Calu3 (cell line): ENCODE measurements at regions not wholly inside any gene's neighbourhood (a gene's known extent, or its start where the extent isn't known, plus 50 kb on each side); places are given as distances from the start of the nearest gene placed in this dataset.

ENCODE experiments used
- BruUV-seq: library from RNA; stranded (reverse); fragments of 400-500 nt; replicated peaks from 2 replicates; lab custom pipeline; 2021; lab: Mats Ljungman, UMichigan
- CTCF ChIA-PET: fragments of 300-600 bp; sonication (Branson Sonifier 250); formaldehyde crosslinking; loops from one replicate; lab custom pipeline; 2022; ENCODE audit warnings: antibody characterized with exemption; lab: Charles Lee
- DNase-seq: peaks from one replicate; pipeline ENCODE4 v3.0.0; 2022
- H3K27ac Mint-ChIP-seq: one replicate; pipeline ENCODE4 v1.8.0; 2022; ENCODE audit warnings: mixed read lengths; ENCODE audit not compliant: unreplicated experiment
- H3K27me3 Mint-ChIP-seq: one replicate; pipeline ENCODE4 v1.8.0; 2022; ENCODE audit warnings: mixed read lengths; ENCODE audit not compliant: unreplicated experiment
- H3K36me3 Mint-ChIP-seq: one replicate; pipeline ENCODE4 v1.8.0; 2022; ENCODE audit warnings: mild to moderate bottlenecking, moderate library complexity, mixed read lengths; ENCODE audit not compliant: insufficient read depth, unreplicated experiment
- H3K4me1 Mint-ChIP-seq: one replicate; pipeline ENCODE4 v1.8.0; 2022; ENCODE audit warnings: mild to moderate bottlenecking, low read depth, mixed read lengths; ENCODE audit not compliant: unreplicated experiment
- H3K4me3 Mint-ChIP-seq: one replicate; pipeline ENCODE4 v1.8.0; 2022; ENCODE audit warnings: mild to moderate bottlenecking, low read depth, moderate library complexity, mixed read lengths; ENCODE audit not compliant: unreplicated experiment
- H3K9me3 Mint-ChIP-seq: one replicate; pipeline ENCODE4 v1.8.0; 2022; ENCODE audit warnings: low read depth, mixed read lengths; ENCODE audit not compliant: unreplicated experiment
- intact Hi-C: fragments of 100-400 bp; cut with micrococcal nuclease; formaldehyde crosslinking; loops from one replicate; pipeline ENCODE4 v1.10.0; 2022; ENCODE audit not compliant: unreplicated experiment
- TF ChIP-seq, protein P1 (sequence below): fragments of 200-600 bp; IDR thresholded peaks from one replicate; pipeline ENCODE4 v1.8.0; 2022; ENCODE audit warnings: antibody characterized with exemption; ENCODE audit not compliant: unreplicated experiment

DNA sequence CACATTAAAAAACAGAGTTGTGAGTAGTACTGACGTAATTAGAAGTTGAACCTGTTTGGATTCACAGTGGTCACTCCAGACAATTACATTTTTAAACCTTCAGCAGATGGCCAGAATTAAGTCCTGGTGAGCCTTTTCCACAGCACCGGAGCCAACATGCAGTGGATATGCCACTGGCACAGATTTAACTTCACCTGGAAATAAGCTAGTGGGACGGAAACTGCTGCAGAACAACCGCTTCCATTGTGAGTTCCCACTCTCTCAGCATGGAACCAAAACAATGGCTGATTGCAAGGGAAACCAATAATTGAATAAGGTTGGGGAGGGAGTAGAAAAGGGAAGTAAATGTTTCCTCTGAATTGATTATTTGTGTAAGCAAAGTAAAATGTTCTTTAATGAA, 515.1 kb downstream of the STK39 start:
- TF ChIP-seq, protein P1, sequence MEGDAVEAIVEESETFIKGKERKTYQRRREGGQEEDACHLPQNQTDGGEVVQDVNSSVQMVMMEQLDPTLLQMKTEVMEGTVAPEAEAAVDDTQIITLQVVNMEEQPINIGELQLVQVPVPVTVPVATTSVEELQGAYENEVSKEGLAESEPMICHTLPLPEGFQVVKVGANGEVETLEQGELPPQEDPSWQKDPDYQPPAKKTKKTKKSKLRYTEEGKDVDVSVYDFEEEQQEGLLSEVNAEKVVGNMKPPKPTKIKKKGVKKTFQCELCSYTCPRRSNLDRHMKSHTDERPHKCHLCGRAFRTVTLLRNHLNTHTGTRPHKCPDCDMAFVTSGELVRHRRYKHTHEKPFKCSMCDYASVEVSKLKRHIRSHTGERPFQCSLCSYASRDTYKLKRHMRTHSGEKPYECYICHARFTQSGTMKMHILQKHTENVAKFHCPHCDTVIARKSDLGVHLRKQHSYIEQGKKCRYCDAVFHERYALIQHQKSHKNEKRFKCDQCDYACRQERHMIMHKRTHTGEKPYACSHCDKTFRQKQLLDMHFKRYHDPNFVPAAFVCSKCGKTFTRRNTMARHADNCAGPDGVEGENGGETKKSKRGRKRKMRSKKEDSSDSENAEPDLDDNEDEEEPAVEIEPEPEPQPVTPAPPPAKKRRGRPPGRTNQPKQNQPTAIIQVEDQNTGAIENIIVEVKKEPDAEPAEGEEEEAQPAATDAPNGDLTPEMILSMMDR: no peak

DNA sequence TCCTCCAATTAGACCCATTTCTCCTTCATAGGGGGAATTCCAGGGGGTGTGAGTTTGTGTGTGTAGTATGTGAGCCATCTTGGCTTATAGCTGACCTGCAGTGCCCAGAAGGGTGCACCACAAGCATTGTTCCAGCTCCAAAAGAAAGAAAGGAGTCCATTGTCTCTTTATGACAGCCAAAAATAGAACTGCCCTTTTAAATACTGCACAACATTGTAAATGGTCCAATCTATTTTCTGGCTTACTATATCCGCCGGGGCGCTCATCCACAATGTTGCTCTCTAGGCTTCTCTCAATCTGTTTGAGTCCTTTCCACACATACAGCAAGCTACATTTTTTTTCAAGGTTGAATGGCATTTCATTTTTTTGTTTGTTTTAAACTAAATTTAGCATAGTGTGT, 517.5 kb downstream of the STK39 start:
- no TSS peak for BruUV-seq
- Mint-ChIP-seq H3K27ac (no peak overlapping the region), H3K36me3 (no peaks in the 10 kb centered on the region), H3K27me3 (no peaks in the 10 kb centered on the region), H3K4me1 (no peaks in the 10 kb centered on the region), H3K9me3 (no peaks in the 10 kb centered on the region), H3K4me3 (no peak overlapping the region)
- TF ChIP-seq, protein P1: no peak
- CTCF ChIA-PET: no interaction called here
- intact Hi-C loops: no loop called here
- DNase-seq: no peak

More for the DNA sequence above, 515.1 kb downstream of the STK39 start:
- H3K4me3 Mint-ChIP-seq: no peak overlapping the region
- H3K4me1 Mint-ChIP-seq: no peaks in the 10 kb centered on the region
- no peak for DNase-seq
- CTCF ChIA-PET: no interaction called here
- no peak overlapping the region for H3K27ac Mint-ChIP-seq
- intact Hi-C loops: no loop called here
- BruUV-seq: no TSS peak
- H3K36me3 Mint-ChIP-seq: no peaks in the 10 kb centered on the region
- no peaks in the 10 kb centered on the region for H3K9me3 Mint-ChIP-seq
- H3K27me3 Mint-ChIP-seq: no peaks in the 10 kb centered on the region

DNA sequence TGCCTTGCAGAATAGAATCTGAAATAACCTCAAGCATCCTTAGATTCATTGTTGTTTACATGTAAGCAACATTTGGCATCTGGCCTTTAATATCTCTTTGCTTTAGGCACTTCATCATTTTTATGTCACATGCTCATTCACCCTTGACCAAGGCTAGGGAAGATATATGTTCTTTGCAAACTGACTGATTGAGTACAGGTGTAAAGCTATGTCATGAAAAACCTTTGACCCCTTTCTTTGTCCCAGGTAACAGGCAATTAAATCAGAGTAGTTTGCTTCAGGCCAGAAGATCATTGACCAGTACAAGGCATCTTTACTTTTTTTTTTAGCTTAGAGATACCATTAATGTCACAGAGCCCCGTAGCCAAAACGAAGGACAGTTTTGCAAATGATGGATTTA, 520.6 kb downstream of the STK39 start:
- H3K27me3 Mint-ChIP-seq: no peaks in the 10 kb centered on the region
- H3K4me1 Mint-ChIP-seq: no peaks in the 10 kb centered on the region
- CTCF ChIA-PET: no interaction called here
- intact Hi-C loops: no loop called here
- DNase-seq: no peak
- no peaks in the 10 kb centered on the region for H3K36me3 Mint-ChIP-seq
- no TSS peak for BruUV-seq
- H3K9me3 Mint-ChIP-seq: no peaks in the 10 kb centered on the region
- H3K4me3 Mint-ChIP-seq: no peak overlapping the region
- TF ChIP-seq, protein P1: no peak
- no peak overlapping the region for H3K27ac Mint-ChIP-seq

DNA sequence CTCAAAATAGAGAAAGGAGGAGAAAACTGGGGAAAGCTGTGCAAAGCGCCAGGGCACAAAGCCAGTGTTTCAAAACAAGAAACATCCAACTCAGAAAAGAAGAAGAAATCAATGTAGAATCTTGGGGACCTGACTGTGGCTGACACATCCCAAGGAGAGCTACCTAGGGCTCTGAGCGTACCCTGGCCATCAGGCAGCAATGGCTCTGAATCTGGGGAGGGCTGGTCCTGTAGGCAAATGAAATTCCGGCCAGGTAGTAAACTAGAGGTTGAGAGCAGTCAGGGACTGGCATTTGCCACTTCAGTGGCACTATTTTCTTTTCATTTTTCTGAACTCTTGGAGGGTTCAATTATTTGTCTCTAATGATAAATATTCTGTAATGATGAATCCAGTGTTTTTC, 525.8 kb downstream of the STK39 start:
- TF ChIP-seq, protein P1: no peak
- CTCF ChIA-PET: no interaction called here
- Mint-ChIP-seq H3K27ac (no peak overlapping the region), H3K27me3 (no peaks in the 10 kb centered on the region), H3K36me3 (no peaks in the 10 kb centered on the region), H3K9me3 (no peaks in the 10 kb centered on the region), H3K4me3 (no peak overlapping the region), H3K4me1 (no peaks in the 10 kb centered on the region)
- no TSS peak for BruUV-seq
- no peak for DNase-seq
- intact Hi-C loops: no loop called here
